HUES48 (cell line): ENCODE measurements at regions not wholly inside any gene's neighbourhood (a gene's known extent, or its start where the extent isn't known, plus 50 kb on each side); places are given as distances from the start of the nearest gene placed in this dataset.

Experiments used
- H3K27ac ChIP-seq: one replicate; pipeline ENCODE4 v1.7.0; 2013; ENCODE audit warnings: low read depth, low read length, inconsistent platforms
- H3K27me3 ChIP-seq: 2 replicates; pipeline ENCODE4 v1.6.1; 2013; ENCODE audit warnings: mild to moderate bottlenecking, low read length; ENCODE audit not compliant: control insufficient read depth, insufficient read depth
- H3K36me3 ChIP-seq: 2 replicates; pipeline ENCODE4 v1.6.1; 2013; ENCODE audit warnings: low read length; ENCODE audit not compliant: control insufficient read depth, insufficient read depth
- H3K4me1 ChIP-seq: 2 replicates; pipeline ENCODE4 v1.6.1; 2013; ENCODE audit warnings: mild to moderate bottlenecking, low read length; ENCODE audit not compliant: control insufficient read depth, insufficient read depth
- H3K4me3 ChIP-seq: 2 replicates; pipeline ENCODE4 v1.5.1; 2013; ENCODE audit warnings: mild to moderate bottlenecking, low read depth, low read length
- H3K9ac ChIP-seq: 2 replicates; pipeline ENCODE4 v1.6.1; 2013; ENCODE audit warnings: mild to moderate bottlenecking, low read depth, low read length, moderate library complexity
- H3K9me3 ChIP-seq: 2 replicates; pipeline ENCODE4 v1.6.1; 2013; ENCODE audit warnings: low read length; ENCODE audit not compliant: control insufficient read depth, insufficient read depth

- Histone ChIP-seq H3K4me3 (no peak overlapping the region), H3K4me1 (no peaks in the 10 kb centered on the region), H3K27ac (no peak overlapping the region), H3K9me3 (0 out of 2 replicates have a peak, but pooled peaks cover 5% of the 10 kb centered on the region), H3K36me3 (no peaks in the 10 kb centered on the region), H3K27me3 (no peaks in the 10 kb centered on the region), H3K9ac (no peak overlapping the region)
Observed at GRCh38 chr7:46678421-46678820, 757.3 kb upstream of the IGFBP3 start.

- no peaks in the 10 kb centered on the region for H3K27me3 ChIP-seq
- no peak overlapping the region for H3K9ac ChIP-seq
- H3K9me3 ChIP-seq, result 0 out of 2 replicates have a peak, but pooled peaks cover 5% of the 10 kb centered on the region
- no peak overlapping the region for H3K4me3 ChIP-seq
- peaks cover 13% of the 10 kb centered on the region for H3K4me1 ChIP-seq
- H3K27ac ChIP-seq, result no peak overlapping the region
- H3K36me3 ChIP-seq, result no peaks in the 10 kb centered on the region
Observed at GRCh38 chr7:46675456-46675855, 754.4 kb upstream of the IGFBP3 start.

- H3K9ac ChIP-seq, result no peak overlapping the region
- no peak overlapping the region for H3K27ac ChIP-seq
- H3K36me3 ChIP-seq, result no peaks in the 10 kb centered on the region
- H3K9me3 ChIP-seq, result 0 out of 2 replicates have a peak, but pooled peaks cover 5% of the 10 kb centered on the region
- H3K27me3 ChIP-seq, result no peaks in the 10 kb centered on the region
- no peak overlapping the region for H3K4me3 ChIP-seq
- peaks cover 15% of the 10 kb centered on the region for H3K4me1 ChIP-seq
Observed at GRCh38 chr7:46672861-46673260, 751.8 kb upstream of the IGFBP3 start.

- Histone ChIP-seq H3K4me1 (peaks cover 15% of the 10 kb centered on the region), H3K27ac (peak overlapping the region; percentile 72), H3K4me3 (no peak overlapping the region)
Observed at GRCh38 chr7:46671108-46671769, 750.2 kb upstream of the IGFBP3 start.

GRCh38 chr7:46669028-46669427, 748.0 kb upstream of the IGFBP3 start:
- no peaks in the 10 kb centered on the region for H3K36me3 ChIP-seq
- peaks cover 15% of the 10 kb centered on the region for H3K4me1 ChIP-seq
- H3K4me3 ChIP-seq, result no peak overlapping the region
- no peak overlapping the region for H3K27ac ChIP-seq
- no peaks in the 10 kb centered on the region for H3K27me3 ChIP-seq
- H3K9ac ChIP-seq, result no peak overlapping the region
- H3K9me3 ChIP-seq, result no peaks in the 10 kb centered on the region

More at GRCh38 chr7:46671108-46671769, 750.2 kb upstream of the IGFBP3 start:
- Histone ChIP-seq H3K9me3 (no peaks in the 10 kb centered on the region), H3K27me3 (no peaks in the 10 kb centered on the region), H3K36me3 (no peaks in the 10 kb centered on the region), H3K9ac (no peak overlapping the region)

- no peaks in the 10 kb centered on the region for H3K27me3 ChIP-seq
- no peak overlapping the region for H3K27ac ChIP-seq
- H3K4me3 ChIP-seq, result no peak overlapping the region
- no peak overlapping the region for H3K9ac ChIP-seq
- H3K36me3 ChIP-seq, result no peaks in the 10 kb centered on the region
- no peaks in the 10 kb centered on the region for H3K9me3 ChIP-seq
- peaks cover 2% of the 10 kb centered on the region for H3K4me1 ChIP-seq
Observed at GRCh38 chr7:46664453-46664852, 743.4 kb upstream of the IGFBP3 start.

GRCh38 chr7:46663025-46663424, 742.0 kb upstream of the IGFBP3 start:
- peaks cover 3% of the 10 kb centered on the region for H3K4me1 ChIP-seq
- H3K27me3 ChIP-seq, result no peaks in the 10 kb centered on the region
- no peak overlapping the region for H3K4me3 ChIP-seq
- H3K9me3 ChIP-seq, result peaks cover under 1% of the 10 kb centered on the region; the same call in 1 of the 2 replicates
- no peaks in the 10 kb centered on the region for H3K36me3 ChIP-seq
- H3K9ac ChIP-seq, result no peak overlapping the region
- no peak overlapping the region for H3K27ac ChIP-seq

- Histone ChIP-seq H3K9ac (no peak overlapping the region), H3K9me3 (peaks cover 4% of the 10 kb centered on the region), H3K27me3 (no peaks in the 10 kb centered on the region), H3K4me3 (no peak overlapping the region), H3K36me3 (no peaks in the 10 kb centered on the region), H3K27ac (no peak overlapping the region), H3K4me1 (peaks cover 3% of the 10 kb centered on the region)
Observed at GRCh38 chr7:46661431-46661830, 740.4 kb upstream of the IGFBP3 start.

- Histone ChIP-seq H3K4me1 (peaks cover 3% of the 10 kb centered on the region), H3K9me3 (peaks cover 4% of the 10 kb centered on the region), H3K27ac (no peak overlapping the region), H3K36me3 (no peaks in the 10 kb centered on the region), H3K9ac (no peak overlapping the region), H3K4me3 (no peak overlapping the region), H3K27me3 (no peaks in the 10 kb centered on the region)
Observed at GRCh38 chr7:46660402-46660980, 739.4 kb upstream of the IGFBP3 start.

- Histone ChIP-seq H3K9ac (no peak overlapping the region), H3K4me1 (peaks cover 3% of the 10 kb centered on the region), H3K27ac (no peak overlapping the region), H3K9me3 (peaks cover 4% of the 10 kb centered on the region), H3K4me3 (no peak overlapping the region), H3K36me3 (no peaks in the 10 kb centered on the region), H3K27me3 (no peaks in the 10 kb centered on the region)
Observed at GRCh38 chr7:46658281-46658680, 737.2 kb upstream of the IGFBP3 start.

- peaks cover 3% of the 10 kb centered on the region for H3K4me1 ChIP-seq
- H3K9ac ChIP-seq, result no peak overlapping the region
- no peaks in the 10 kb centered on the region for H3K36me3 ChIP-seq
- no peaks in the 10 kb centered on the region for H3K27me3 ChIP-seq
- H3K4me3 ChIP-seq, result no peak overlapping the region
- peaks cover 4% of the 10 kb centered on the region for H3K9me3 ChIP-seq
- H3K27ac ChIP-seq, result no peak overlapping the region
Observed at GRCh38 chr7:46654546-46655443, 733.7 kb upstream of the IGFBP3 start.
